ENCODE measurements at regions not wholly inside any gene's neighbourhood (a gene's known extent, or its start where the extent isn't known, plus 50 kb on each side); places are given as distances from the start of the nearest gene placed in this dataset.

DNA sequence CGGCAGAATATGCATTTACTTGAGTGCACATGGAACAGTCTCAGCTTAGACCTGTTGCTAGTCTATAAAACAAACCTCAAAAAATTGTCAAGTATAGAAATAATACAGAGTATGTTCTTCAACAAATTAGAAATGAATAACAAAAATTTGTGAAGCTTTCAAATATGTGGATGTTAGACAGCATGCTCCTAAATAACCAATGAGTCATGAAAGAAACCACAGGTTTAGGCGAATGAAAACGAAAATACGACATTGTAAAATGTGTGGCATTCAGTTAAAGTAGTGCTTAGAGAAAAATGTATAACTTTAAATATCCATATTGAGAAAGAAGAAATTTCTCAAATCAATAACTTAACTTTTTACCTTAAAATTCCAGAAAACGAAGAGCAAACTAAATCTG lies 760.0 kb upstream of the SORCS1 start:
- no peak for DNase-seq (ENCODE audit: low spot score)
- no peaks in the 10 kb centered on the region for H3K36me3 ChIP-seq (replicated peaks; ENCODE audit: insufficient read depth, low read depth)
- no peaks in the 10 kb centered on the region for H3K27me3 ChIP-seq
- no peak overlapping the region for H3K27ac ChIP-seq
- WGBS (ENCODE audit: low lambda C conversion rate, missing lambda C conversion rate): 93% methylated on average over 5 of the region's 5 CpGs
- no peaks in the 10 kb centered on the region for H3K4me1 ChIP-seq (ENCODE audit: insufficient read depth)
- H3K79me2 ChIP-seq: no peaks in the 10 kb centered on the region
- no peak overlapping the region for H3K4me2 ChIP-seq
- H4K20me1 ChIP-seq (ENCODE audit: insufficient read depth, poor library complexity, severe bottlenecking): no peaks in the 10 kb centered on the region
- no peak overlapping the region for H2AFZ ChIP-seq
- H3K4me3 ChIP-seq: no peak overlapping the region
- H3K9me3 ChIP-seq (ENCODE audit: low read depth): no peaks in the 10 kb centered on the region
- TF ChIP-seq, protein P1, sequence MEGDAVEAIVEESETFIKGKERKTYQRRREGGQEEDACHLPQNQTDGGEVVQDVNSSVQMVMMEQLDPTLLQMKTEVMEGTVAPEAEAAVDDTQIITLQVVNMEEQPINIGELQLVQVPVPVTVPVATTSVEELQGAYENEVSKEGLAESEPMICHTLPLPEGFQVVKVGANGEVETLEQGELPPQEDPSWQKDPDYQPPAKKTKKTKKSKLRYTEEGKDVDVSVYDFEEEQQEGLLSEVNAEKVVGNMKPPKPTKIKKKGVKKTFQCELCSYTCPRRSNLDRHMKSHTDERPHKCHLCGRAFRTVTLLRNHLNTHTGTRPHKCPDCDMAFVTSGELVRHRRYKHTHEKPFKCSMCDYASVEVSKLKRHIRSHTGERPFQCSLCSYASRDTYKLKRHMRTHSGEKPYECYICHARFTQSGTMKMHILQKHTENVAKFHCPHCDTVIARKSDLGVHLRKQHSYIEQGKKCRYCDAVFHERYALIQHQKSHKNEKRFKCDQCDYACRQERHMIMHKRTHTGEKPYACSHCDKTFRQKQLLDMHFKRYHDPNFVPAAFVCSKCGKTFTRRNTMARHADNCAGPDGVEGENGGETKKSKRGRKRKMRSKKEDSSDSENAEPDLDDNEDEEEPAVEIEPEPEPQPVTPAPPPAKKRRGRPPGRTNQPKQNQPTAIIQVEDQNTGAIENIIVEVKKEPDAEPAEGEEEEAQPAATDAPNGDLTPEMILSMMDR (IDR thresholded peaks at IDR 0.05; ENCODE audit: poor library complexity): no peak
- TF ChIP-seq EZH2 (IDR thresholded peaks at IDR 0.05; ENCODE audit: borderline replicate concordance) (no peak), EZH2phosphoT487 (IDR thresholded peaks at IDR 0.05; ENCODE audit: low read depth, severe bottlenecking, unreplicated experiment) (no peak)
- no peaks in the 10 kb centered on the region for H3K9me2 ChIP-seq (replicated peaks; ENCODE audit: insufficient read depth)

DNA sequence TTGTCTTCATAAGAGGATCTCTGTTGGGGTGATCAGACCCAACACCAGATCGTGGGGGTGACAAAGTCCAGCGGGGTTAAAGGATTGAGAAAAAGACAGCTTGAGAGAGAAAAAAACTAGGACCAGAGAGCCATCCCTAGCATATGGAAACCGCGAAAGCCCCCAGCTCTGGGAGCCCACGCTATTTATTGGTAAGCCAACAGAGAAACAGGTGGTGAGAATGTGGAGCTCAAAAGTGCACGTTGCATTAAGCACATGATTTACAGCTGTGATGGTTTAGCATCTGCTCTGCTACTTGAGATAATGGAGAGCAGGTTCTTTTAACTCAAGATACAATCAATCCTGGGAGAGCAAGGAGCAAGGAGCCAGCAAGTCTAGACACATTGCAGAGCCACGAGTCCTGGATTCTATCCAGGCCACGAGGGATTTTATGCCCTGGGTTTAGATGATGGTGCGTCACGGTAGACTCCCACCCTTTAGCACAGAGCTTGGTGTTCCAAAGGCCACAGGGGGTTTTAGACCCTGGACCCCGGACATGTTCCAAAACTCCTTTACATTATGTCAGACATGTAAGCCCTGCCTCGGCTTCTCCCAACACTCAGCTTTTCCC lies 755.2 kb upstream of the SORCS1 start:
- Histone ChIP-seq H4K20me1 (ENCODE audit: insufficient read depth, poor library complexity, severe bottlenecking) (no peaks in the 10 kb centered on the region), H3K36me3 (replicated peaks; ENCODE audit: insufficient read depth, low read depth) (no peaks in the 10 kb centered on the region), H3K4me2 (no peak overlapping the region), H3K4me3 (no peak overlapping the region), H3K79me2 (no peaks in the 10 kb centered on the region), H3K27me3 (peaks cover 5% of the 10 kb centered on the region), H3K9me3 (ENCODE audit: low read depth) (no peaks in the 10 kb centered on the region), H3K9me2 (replicated peaks; ENCODE audit: insufficient read depth) (no peaks in the 10 kb centered on the region), H3K27ac (no peak overlapping the region), H3K4me1 (ENCODE audit: insufficient read depth) (no peaks in the 10 kb centered on the region), H2AFZ (no peak overlapping the region)
- WGBS (ENCODE audit: low lambda C conversion rate, missing lambda C conversion rate): 34% methylated on average over 12 of the region's 12 CpGs
- no peak for DNase-seq (ENCODE audit: low spot score)
- TF ChIP-seq, protein P1 (IDR thresholded peaks at IDR 0.05; ENCODE audit: poor library complexity): no peak
- no peak for TF ChIP-seq EZH2phosphoT487 (IDR thresholded peaks at IDR 0.05; ENCODE audit: low read depth, severe bottlenecking, unreplicated experiment)
- TF ChIP-seq EZH2 (IDR thresholded peaks at IDR 0.05; ENCODE audit: borderline replicate concordance): no peak

DNA sequence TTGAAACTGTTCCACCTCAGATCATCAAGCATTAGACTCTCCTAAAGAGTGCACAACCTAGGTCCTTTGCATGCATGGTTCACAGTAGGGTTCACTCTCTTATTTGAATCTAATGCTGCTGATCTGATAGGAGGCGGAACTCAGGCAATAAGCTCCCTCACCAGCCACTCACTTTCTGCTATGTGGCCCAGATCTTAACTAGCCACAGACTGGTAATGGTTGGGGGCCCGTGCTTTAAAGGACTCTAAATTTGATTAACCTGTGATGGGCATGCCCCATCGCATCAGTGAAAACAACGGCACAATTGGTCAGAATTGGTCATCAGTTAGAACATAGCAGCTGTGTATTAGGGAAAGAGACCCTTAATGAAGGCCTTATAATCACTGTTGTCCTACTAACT lies 753.7 kb upstream of the SORCS1 start:
- Histone ChIP-seq H2AFZ (no peak overlapping the region), H3K9me2 (replicated peaks; ENCODE audit: insufficient read depth) (no peaks in the 10 kb centered on the region), H3K4me2 (no peak overlapping the region), H3K4me3 (no peak overlapping the region), H3K36me3 (replicated peaks; ENCODE audit: insufficient read depth, low read depth) (no peaks in the 10 kb centered on the region), H3K4me1 (ENCODE audit: insufficient read depth) (no peaks in the 10 kb centered on the region), H3K9me3 (ENCODE audit: low read depth) (no peaks in the 10 kb centered on the region), H3K27me3 (peaks cover 10% of the 10 kb centered on the region), H3K79me2 (no peaks in the 10 kb centered on the region), H4K20me1 (ENCODE audit: insufficient read depth, poor library complexity, severe bottlenecking) (no peaks in the 10 kb centered on the region), H3K27ac (no peak overlapping the region)
- DNase-seq (ENCODE audit: low spot score): no peak
- TF ChIP-seq EZH2 (IDR thresholded peaks at IDR 0.05; ENCODE audit: borderline replicate concordance) (no peak), EZH2phosphoT487 (IDR thresholded peaks at IDR 0.05; ENCODE audit: low read depth, severe bottlenecking, unreplicated experiment) (no peak)
- TF ChIP-seq, protein P1 (IDR thresholded peaks at IDR 0.05; ENCODE audit: poor library complexity): no peak
- WGBS (ENCODE audit: low lambda C conversion rate, missing lambda C conversion rate): 89% methylated on average over 4 of the region's 4 CpGs
